ENCODE measurements at regions not wholly inside any gene's neighbourhood (a gene's known extent, or its start where the extent isn't known, plus 50 kb on each side); places are given as distances from the start of the nearest gene placed in this dataset.

- TF ChIP-seq CTCF (IDR thresholded peaks at IDR 0.05) (no peak), EP300 (IDR thresholded peaks at IDR 0.05; ENCODE audit: low read depth) (no peak), POLR2A (IDR thresholded peaks at IDR 0.05) (no peak)
These were observed 232.7 kb downstream of the TTLL7 start for GRCh38 chr1:83766241-83766691.
